ENCODE measurements at regions not wholly inside any gene's neighbourhood (a gene's known extent, or its start where the extent isn't known, plus 50 kb on each side); places are given as distances from the start of the nearest gene placed in this dataset.

- TF ChIP-seq YY2 (tag by site-specific recombination; IDR thresholded peaks at IDR 0.05), result no peak
- TF ChIP-seq, protein P1, sequence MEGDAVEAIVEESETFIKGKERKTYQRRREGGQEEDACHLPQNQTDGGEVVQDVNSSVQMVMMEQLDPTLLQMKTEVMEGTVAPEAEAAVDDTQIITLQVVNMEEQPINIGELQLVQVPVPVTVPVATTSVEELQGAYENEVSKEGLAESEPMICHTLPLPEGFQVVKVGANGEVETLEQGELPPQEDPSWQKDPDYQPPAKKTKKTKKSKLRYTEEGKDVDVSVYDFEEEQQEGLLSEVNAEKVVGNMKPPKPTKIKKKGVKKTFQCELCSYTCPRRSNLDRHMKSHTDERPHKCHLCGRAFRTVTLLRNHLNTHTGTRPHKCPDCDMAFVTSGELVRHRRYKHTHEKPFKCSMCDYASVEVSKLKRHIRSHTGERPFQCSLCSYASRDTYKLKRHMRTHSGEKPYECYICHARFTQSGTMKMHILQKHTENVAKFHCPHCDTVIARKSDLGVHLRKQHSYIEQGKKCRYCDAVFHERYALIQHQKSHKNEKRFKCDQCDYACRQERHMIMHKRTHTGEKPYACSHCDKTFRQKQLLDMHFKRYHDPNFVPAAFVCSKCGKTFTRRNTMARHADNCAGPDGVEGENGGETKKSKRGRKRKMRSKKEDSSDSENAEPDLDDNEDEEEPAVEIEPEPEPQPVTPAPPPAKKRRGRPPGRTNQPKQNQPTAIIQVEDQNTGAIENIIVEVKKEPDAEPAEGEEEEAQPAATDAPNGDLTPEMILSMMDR (tag by site-specific recombination; IDR thresholded peaks at IDR 0.05), result no peak
- TF ChIP-seq ZFHX2 (tag by site-specific recombination; conservative IDR thresholded peaks at IDR 0.05), result no peak
These were observed 317.7 kb downstream of the RDH14 start for GRCh38 chr2:18242716-18243115.

All from HEK293 (cell line).